GM21723 (cell line): ENCODE measurements at regions not wholly inside any gene's neighbourhood (a gene's known extent, or its start where the extent isn't known, plus 50 kb on each side); places are given as distances from the start of the nearest gene placed in this dataset.
"Not testable (repeated sequence)": the region's sequence is repeated elsewhere in the genome, so short reads cannot be mapped to it uniquely, and the experiment has no call there.

Experiments
- ATAC-seq: cut with Tn5 transposase; IDR thresholded peaks from one replicate; pipeline ENCODE4 v1.9.1; 2021; ENCODE audit warnings: mild to moderate bottlenecking, moderate library complexity; ENCODE audit not compliant: unreplicated experiment

DNA sequence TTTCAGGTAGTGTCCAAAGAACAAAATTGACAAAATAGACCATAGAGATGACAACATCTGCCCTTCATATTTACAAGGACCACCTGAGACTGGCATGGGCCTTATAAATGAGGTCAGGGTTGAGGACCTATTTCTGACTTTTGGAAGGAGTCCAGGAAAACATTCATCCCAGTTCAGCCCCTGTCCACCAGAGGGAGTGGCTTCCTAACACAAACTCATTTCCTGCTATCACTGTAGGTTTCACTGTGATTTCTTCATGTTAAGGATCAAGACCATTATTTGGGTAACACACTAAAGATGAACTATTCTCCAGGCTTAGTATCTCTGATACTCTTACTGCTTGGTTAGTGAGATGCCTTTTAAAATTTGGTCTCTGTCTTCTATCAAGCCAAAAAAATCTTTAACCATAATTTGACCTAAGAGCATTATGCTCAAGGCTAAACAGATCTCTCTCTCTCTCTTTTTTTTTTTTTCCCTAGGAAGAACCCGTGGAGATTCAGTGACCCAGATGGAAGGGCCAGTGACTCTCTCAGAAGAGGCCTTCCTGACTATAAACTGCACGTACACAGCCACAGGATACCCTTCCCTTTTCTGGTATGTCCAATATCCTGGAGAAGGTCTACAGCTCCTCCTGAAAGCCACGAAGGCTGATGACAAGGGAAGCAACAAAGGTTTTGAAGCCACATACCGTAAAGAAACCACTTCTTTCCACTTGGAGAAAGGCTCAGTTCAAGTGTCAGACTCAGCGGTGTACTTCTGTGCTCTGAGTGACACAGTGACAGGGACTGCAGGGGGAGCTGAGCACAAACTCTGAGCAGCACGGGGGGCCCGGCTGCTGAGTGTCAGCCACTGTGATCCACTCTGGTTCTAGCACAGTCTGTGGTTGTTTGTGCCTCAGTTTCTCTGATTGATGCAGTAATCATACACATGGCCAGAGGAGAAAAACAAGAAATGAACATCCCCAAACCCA, 267.6 kb upstream of the OR4E1 start:
- ATAC-seq, result no peak

DNA sequence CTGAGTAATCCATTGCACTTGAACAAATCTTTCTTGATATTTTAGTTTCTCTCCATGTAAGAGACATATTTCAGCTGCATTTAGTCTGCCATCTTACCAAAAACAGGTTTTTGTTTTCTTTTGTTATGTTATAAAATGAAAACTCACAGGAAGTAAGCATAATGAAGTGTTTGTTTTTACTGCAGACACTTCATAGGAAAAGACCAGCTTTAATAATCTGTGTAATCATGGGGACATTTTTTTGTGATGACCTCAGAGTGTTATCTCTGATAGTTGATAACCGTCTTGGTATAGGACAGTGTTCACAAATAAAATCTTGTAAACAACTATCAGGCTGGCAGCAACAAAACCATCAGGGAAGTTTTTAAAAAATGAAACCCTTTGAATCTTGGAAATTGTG, 266.2 kb upstream of the OR4E1 start:
- no peak for ATAC-seq

DNA sequence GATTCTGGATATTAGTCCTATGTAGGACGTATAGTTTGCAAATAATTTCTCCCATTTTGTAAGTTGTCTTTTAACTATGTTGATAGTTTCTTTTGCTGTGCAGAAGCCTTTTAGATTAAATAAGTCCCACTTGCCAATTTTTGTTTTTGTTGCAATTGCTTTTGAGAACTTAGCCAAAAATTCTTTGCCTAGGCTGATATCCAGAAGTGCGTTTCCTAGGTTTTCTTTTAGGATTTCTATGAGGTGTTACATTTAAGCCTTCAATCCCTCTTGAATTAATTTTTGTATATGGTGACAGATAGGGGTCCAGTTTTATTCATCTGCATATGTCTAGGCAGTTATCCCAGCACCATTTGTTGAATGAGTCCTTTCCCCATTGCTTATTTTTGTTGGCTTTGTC, 264.4 kb upstream of the OR4E1 start:
- ATAC-seq, result no peak

DNA sequence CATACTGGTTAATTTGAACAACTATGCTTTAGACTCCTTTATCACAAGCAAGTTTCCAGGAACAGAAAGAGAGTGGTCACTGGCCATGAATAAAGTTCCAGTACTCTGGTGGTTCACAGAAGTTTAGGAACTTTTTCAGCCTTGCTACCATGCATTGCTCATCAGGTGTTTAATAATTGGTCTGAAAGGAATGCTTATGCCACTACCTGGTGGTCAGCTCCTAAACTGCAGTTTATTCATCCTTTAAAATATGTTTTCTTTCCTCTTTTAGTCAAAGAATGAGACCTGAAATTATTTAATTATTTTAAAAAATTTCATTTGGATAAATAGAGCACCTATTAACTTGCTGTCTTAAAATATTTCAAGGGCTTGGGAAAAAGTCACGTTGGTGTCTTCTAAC, 260.1 kb upstream of the OR4E1 start:
- no peak for ATAC-seq

DNA sequence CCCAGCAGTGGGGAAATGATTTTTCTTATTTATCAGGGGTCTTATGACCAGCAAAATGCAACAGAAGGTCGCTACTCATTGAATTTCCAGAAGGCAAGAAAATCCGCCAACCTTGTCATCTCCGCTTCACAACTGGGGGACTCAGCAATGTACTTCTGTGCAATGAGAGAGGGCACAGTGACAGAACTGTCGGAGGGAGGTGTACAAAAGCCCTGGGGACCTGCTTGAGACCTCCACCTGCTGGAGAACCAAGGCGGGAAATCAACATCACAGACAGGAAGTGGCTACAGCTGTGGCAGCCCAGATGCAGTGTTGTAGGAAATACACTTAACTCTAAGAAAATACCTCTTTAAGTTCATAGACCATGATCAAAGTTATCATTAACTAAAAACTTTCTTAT, 250.9 kb upstream of the OR4E1 start:
- peak; percentile 87 for ATAC-seq

DNA sequence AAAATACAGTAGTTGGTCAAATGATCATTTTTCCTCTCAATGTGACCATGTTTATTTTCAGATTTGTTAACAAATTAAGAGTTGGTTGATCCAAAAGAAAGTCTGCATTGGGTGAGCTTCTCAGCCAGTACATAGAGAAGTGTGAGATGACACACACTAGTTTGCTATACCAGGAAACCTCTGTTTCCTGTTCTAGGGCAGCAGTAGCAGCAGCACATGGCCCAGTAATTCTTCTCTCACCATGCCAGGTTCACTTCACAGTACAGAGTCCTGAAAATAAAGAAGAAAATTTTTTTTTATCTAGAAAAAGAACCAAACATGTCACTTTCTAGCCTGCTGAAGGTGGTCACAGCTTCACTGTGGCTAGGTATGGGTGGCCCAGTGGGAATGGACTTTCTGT, 250.2 kb upstream of the OR4E1 start:
- ATAC-seq, result peak; percentile 62

DNA sequence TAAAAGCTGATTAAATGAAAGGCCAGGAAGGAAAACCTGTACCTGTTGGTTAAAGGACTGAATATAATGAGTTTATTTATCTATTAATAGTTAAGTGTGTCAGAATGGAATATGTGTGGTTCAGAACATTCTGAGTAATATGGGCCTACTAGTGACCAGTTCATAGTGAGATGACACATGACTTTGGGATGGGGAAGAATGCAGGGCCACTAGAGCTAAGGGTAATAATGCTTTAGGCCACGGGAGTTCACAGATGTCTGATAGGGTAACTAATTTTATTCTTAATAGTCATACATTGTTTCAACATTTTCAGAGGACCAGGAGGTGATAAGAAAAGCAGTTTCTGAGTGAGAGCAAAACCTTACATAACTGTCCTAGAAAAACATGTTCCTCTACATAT, 247.8 kb upstream of the OR4E1 start:
- no peak for ATAC-seq

DNA sequence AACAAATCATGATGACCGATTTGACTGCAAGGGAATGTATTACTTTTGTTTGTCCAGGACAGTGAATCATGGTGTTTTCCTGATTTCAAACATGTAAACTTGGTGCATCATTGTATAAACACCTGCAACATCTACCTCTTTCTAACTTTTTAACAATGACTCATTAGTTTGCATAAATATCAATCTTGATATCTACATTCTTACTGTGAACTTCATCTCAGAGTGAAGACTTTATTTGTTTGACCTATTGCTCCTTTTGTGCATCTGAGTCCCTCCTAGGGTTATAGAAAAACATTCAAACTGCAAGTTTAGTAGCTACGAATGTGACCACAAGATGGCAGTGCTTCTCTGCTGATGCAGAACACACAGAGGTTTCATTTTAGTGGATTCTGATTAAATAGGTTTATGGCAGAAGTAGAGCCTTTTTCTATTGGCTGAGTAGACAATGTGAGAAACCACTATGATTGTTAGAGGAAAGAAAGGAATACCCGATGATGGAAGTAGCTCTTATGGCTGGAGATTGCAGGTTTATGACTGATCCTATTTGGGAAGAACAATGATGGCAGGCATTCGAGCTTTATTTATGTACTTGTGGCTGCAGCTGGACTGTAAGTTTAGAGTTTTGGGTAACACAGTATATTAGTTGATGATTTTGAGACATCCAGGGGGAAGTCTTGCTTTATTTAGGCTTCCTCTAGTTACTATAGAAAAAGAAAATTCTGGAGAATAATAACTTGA, 244.2 kb upstream of the OR4E1 start:
- peak; percentile 67 for ATAC-seq

DNA sequence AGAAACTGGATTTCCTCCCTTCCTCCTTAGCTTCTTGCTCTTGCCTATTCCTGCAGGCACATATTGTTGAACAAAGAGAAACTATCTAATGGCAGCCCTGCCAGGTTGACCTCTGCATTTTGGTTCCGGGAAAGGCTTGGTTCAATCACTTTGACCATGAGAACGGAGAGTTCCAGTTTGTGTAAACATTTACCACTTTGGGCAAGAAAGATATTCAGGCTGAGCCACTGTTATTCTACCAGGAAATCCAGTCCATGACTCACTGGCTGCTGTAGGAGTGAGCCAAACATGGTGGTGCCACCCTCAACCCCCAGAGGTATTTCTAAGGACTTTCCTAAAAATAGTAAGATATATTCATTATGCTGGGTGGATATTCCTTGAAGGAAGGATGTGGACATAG, 242.2 kb upstream of the OR4E1 start:
- ATAC-seq, result no peak

DNA sequence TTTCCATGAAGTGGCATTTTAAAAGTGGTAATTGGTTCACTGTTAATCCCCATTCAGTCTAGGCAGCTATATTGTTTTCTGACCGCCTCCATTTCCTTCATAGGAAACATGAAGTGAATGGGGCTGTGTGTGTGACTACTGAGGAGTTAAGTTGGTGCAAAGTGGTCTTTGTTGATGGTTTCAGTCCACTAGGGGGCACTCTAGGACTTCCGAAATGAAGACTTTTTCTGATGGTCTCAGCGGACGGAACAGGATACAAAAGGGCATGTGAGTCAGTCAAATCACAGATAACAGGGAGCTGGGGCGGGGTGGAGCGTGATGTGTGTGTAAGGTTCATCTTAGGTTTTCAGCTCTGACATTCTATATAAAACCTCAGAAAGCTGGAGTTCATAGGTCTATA, 240.1 kb upstream of the OR4E1 start:
- no peak for ATAC-seq

DNA sequence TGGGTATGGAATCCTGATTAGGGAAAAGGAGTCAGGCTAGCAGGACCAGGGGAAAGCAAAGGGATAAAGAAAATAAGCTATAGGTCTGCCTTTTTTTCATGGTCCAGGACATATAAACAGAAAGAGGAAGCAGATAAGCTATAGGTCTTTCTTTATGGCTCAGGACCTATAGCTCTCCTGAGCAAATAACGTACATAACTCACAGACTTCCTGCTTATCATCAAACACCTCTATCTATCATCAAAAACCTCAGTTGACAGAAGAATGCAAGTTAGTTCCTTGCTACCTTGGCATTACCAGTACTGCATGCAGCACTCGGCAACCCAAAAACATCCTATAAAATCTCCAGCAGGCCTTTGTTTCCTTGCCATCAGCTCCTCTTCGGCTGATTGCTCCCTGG, 238.7 kb upstream of the OR4E1 start:
- no peak for ATAC-seq

DNA sequence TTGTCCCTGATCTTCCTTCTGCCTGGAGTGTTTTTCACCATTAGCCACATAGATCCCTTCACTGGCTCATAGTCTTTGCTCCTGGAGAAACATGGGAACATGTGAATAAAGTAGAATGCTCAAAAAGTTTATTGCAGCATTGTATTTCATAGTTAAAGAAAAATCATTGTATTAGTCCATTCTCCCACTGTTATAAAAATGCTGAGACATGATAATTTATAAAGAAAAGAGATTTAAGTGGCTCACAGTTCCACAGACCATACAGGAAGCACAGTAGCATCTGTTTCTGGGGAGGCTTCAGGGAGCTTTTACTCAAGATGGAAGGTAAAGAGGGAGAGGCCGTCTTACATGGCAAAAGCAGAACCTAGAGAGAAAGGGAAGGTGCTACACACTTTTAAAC, 238.3 kb upstream of the OR4E1 start:
- ATAC-seq, result no peak

DNA sequence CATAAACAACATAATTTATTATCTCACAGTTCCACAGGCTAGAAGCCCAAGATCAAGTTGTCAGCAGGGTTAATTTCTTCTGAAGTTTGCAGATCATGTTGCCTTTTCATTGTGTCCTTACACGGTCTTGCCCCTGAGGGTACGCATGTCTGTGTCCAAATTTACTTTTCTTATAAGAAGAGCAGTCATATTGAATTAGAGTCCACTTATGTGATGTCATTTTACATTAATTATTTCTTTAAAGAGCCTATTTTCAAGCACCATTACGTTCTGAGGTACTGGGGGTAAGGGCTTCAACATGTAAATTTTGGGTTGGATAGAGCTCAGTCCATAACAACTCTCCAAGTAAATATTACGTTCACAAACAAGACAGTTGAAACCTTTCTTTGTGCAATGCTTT, 236.6 kb upstream of the OR4E1 start:
- ATAC-seq, result no peak

DNA sequence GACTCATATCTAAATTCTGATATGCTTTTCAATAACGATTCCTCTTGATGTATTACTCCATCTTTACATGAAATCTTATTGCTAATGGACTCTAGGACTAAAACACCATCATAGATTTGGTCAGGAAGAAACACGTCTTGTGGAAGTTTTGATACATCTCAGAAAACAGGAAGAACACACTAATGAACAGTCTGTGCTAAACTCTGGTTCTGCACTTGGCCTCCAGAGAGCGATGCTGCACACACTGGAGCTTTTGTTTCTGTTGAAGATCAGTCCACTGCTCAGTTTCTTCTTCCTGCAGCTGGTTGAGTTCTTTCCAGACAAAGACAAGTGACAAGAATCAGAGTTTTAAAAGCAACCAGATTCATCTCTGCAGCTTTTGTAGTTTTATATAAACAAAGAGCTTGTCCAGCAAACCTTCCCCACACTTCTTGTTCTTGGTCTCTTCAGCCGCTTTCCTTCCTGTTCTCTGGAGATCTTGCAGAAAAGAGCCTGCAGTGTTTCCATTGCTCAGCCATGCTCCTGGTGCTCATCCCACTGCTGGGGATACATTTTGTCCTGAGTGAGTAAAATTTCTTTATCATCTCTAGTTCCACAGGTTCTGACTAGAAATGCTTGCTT, 229.1 kb upstream of the OR4E1 start:
- no peak for ATAC-seq

DNA sequence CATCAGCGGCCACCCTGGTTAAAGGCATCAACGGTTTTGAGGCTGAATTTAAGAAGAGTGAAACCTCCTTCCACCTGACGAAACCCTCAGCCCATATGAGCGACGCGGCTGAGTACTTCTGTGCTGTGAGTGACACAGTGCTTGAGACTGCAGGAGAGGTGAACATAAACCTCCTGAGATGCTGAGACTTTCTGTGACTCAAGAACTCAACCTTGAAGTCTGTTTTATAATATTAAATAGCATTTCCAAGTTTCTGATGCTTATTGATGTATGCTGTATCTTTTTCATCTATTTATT, 221.2 kb upstream of the OR4E1 start:
- ATAC-seq, result not testable (repeated sequence)

DNA sequence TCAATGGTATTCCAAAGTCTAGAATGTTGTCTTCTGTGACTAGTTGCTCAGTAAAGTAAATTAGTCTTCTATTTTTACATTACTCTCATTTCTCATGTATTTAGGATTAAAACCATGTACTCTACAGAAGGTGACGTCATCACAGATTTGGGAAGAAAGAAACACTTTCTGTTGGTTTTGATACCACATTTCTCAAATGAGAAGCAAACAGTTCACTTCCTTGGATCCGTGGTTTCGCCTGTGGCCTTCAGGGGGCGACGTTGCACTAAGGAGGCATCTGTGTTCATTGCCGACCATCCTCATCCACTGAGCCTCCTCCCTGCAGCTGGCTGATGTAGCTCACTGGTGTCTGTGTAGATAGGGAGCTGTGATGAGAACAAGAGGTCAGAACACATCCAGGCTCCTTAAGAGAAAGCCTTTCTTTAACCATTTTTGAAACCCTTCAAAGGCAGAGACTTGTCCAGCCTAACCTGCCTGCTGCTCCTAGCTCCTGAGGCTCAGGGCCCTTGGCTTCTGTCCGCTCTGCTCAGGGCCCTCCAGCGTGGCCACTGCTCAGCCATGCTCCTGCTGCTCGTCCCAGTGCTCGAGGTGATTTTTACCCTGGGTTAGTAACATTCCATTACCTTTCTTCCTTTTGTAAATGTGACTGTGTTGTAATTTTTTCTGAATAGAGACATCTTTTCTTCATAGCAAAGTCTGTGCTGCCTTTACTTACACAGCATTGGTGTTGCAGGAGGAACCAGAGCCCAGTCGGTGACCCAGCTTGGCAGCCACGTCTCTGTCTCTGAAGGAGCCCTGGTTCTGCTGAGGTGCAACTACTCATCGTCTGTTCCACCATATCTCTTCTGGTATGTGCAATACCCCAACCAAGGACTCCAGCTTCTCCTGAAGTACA, 220.6 kb upstream of the OR4E1 start:
- no peak for ATAC-seq

DNA sequence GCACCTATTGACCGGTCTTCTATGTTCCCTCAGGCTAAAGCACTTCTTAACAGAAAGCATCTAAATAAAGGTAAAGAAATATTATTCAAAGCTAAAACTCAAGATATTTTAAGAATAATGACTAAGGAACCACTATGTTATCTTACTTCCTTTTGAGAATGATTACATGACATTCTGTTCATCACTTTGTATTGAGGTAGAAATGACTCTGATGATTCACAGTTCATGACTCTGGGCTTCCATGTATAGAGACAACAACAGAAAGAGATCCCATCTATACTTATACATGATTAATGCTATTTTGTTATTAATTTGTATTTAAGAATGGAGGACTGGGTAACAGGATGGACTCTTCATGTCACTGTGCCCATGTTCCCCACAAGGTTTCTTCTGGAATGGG, 218.3 kb upstream of the OR4E1 start:
- ATAC-seq, result no peak

DNA sequence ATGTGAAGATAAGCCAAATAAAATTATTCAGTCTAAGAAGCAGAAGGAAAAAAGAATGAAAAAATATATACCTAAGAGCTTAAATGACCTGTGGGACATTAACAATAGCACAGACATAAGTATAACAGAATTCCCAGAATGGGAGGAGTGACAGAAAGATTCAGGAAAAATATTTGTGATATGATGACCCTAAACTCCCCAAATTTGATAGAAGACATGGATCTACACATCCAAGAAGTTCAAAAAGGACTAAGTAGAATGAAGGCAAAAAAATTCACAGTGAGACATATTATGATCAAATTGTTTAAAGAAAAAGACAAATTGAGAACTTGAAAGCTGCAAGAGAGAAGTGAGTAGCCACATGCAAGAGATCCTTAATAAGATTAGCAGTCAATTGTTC, 211.4 kb upstream of the OR4E1 start:
- ATAC-seq, result no peak

DNA sequence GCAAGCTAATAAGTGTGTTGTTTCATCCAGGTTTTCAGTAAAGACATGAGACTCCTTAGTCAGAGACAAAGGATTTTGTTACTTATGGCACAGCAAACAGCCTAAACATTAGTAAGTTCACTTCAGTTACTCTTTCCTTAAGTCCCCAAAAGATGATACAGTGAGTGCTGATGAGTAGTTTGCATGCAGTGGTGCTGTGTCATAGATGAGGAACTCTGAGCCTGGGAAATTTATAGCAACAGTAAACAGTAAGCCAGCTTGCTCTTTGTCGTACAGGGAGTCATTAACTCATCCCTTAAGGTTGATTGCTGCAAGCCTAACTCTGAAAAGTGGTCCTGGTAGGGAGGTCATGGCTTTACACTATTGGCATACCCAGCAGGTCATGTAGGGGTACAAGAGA, 208.6 kb upstream of the OR4E1 start:
- ATAC-seq, result no peak

DNA sequence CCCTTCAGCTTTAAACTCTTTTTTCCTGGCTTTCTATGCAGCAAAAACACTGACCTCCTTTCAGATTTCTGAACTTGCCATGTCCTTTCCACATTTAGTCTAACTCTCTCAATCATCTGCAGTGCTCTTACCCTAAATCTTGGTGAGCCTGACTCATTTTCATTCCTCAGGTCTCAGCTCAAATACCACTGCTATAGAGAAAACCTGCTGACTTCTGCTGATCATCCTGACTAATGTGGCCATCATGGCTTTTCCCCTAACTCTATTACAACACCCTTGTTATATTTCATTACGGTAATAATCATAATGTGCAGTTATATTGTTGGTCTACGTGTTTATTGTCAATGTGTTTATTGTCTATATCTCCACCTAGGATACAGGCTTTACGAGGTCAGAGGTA, 207.3 kb upstream of the OR4E1 start:
- no peak for ATAC-seq

DNA sequence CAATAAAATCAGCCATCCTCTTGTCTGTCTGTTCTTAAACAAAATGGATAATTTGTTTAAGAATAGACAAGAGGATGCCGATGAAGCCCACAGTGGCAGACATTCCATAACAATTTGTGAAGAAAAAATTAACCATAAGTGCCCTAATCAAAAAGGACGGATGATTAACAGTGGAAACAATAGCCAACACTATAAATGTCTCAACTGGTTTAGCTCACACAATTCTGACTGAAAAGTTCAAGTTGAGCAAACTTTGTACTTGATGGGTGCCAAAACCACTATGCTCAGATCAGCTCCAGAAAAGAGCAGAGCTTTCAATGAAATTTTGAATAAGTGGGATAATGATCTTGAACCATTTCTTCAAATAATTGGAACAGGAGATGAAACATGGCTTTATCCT, 202.2 kb upstream of the OR4E1 start:
- ATAC-seq, result no peak
